SK-N-SH (cell line): ENCODE measurements at regions not wholly inside any gene's neighbourhood (a gene's known extent, or its start where the extent isn't known, plus 50 kb on each side); places are given as distances from the start of the nearest gene placed in this dataset.

Source experiments
- CTCF ChIA-PET: fragments of 300-600, 350-600 bp; formaldehyde crosslinking; extraction: SDS; loops from one replicate; lab custom pipeline; 2021; lab: Yijun Ruan, JAX
- POLR2A ChIA-PET: fragments of 350-600 bp; sonication (Branson Sonifier 250); formaldehyde crosslinking; extraction: SDS; loops from one replicate; lab custom pipeline; 2020; ENCODE audit warnings: antibody characterized with exemption, inconsistent platforms; lab: Yijun Ruan, JAX
- DNase-seq: peaks from one replicate; pipeline ENCODE4 v3.0.0; 2012
- H2AFZ ChIP-seq: fragments of 200-600 bp; sonication (generic); 2 replicates; pipeline ENCODE4 v1.8.1; 2016; ENCODE audit warnings: antibody characterized with exemption, mild to moderate bottlenecking, low read depth
- H3F3A ChIP-seq: fragments of 200-600 bp; sonication (generic); replicated peaks from 2 replicates; pipeline ENCODE3; 2016; ENCODE audit warnings: antibody characterized with exemption, mild to moderate bottlenecking; ENCODE audit not compliant: insufficient read depth
- H3K27ac ChIP-seq, 2 experiments: fragments of 200-500 bp in 1 of 2; fragments of 200-600 bp in 1 of 2; sonication (Bioruptor generic) in 1 of 2; sonication (generic), shearing (Covaris generic) in 1 of 2; 2 replicates each; pipeline versions ENCODE4 v1.5.1 to v1.6.1; 2014 to 2016; ENCODE audit warnings: low read depth in 2 of 2, inconsistent platforms in 1 of 2, low read length in 1 of 2, mild to moderate bottlenecking in 1 of 2, mixed read lengths in 1 of 2
- H3K27me3 ChIP-seq: fragments of 200-600 bp; sonication (generic), shearing (Covaris generic); 2 replicates; pipeline ENCODE4 v1.6.1; 2016; ENCODE audit warnings: mixed run types; ENCODE audit not compliant: insufficient read depth
- H3K36me3 ChIP-seq, 2 experiments: fragments of 200-500 bp in 1 of 2; fragments of 200-600 bp in 1 of 2; sonication (Bioruptor generic) in 1 of 2; sonication (generic) in 1 of 2; replicated peaks in 1 of 2; 2 replicates each; pipeline versions ENCODE3 to v1.5.1; 2014 to 2016; ENCODE audit warnings: low read length in 1 of 2, mild to moderate bottlenecking in 1 of 2; ENCODE audit not compliant: insufficient read depth in 2 of 2, control insufficient read depth in 1 of 2
- H3K4me1 ChIP-seq, 2 experiments: fragments of 200-500 bp in 1 of 2; fragments of 200-600 bp in 1 of 2; sonication (Bioruptor generic) in 1 of 2; sonication (generic), shearing (Covaris generic) in 1 of 2; 2 replicates each; pipeline versions ENCODE4 v1.5.1 to v1.6.1; 2014 to 2016; ENCODE audit warnings: low read depth in 1 of 2, low read length in 1 of 2, mixed run types in 1 of 2; ENCODE audit not compliant: insufficient read depth in 2 of 2, control insufficient read depth in 1 of 2
- H3K4me2 ChIP-seq: fragments of 200-600 bp; sonication (generic), shearing (Covaris generic); 2 replicates; pipeline ENCODE4 v1.6.1; 2017; ENCODE audit warnings: mixed run types
- H3K4me3 ChIP-seq, 2 experiments: fragments of 200-500 bp in 1 of 2; fragments of 200-600 bp in 1 of 2; sonication (Bioruptor generic) in 1 of 2; sonication (generic), shearing (Covaris generic) in 1 of 2; 2 replicates each; pipeline versions ENCODE4 v1.5.1 to v1.8.1; 2014 to 2016; ENCODE audit warnings: low read depth in 2 of 2, inconsistent platforms in 1 of 2, low read length in 1 of 2, mild to moderate bottlenecking in 1 of 2, mixed read lengths in 1 of 2, moderate library complexity in 1 of 2
- H3K79me2 ChIP-seq: fragments of 200-600 bp; sonication (generic); 2 replicates; pipeline ENCODE4 v1.8.1; 2017; ENCODE audit warnings: mild to moderate bottlenecking; ENCODE audit not compliant: insufficient read depth
- H3K9ac ChIP-seq: fragments of 200-600 bp; sonication (generic); 2 replicates; pipeline ENCODE4 v1.6.1; 2017; ENCODE audit warnings: mixed run types
- H3K9me2 ChIP-seq: fragments of 200-600 bp; sonication (generic); 2 replicates; pipeline ENCODE4 v1.6.1; 2017; ENCODE audit warnings: mixed run types
- H3K9me3 ChIP-seq: fragments of 200-600 bp; sonication (generic); 2 replicates; pipeline ENCODE4 v1.6.1; 2017; ENCODE audit warnings: mixed run types, mild to moderate bottlenecking, moderate library complexity
- H4K20me1 ChIP-seq: fragments of 200-600 bp; sonication (generic); 2 replicates; pipeline ENCODE4 v1.6.1; 2017; ENCODE audit warnings: mild to moderate bottlenecking, mixed run types; ENCODE audit not compliant: insufficient read depth
- CHD2 ChIP-seq: fragments of 150-350 bp; IDR thresholded peaks from 2 replicates; pipeline ENCODE4 v1.6.1; 2018; ENCODE audit warnings: low read length; ENCODE audit not compliant: partially characterized antibody
- CTCF ChIP-seq: fragments of 200-600 bp; sonication (generic); IDR thresholded peaks from 2 replicates; pipeline ENCODE4 v1.6.1; 2017; ENCODE audit warnings: antibody characterized with exemption, mild to moderate bottlenecking, moderate library complexity
- EZH2phosphoT487 ChIP-seq: fragments of 200-600 bp; sonication (generic); IDR thresholded peaks from 2 replicates; pipeline ENCODE4 v1.6.1; 2017; ENCODE audit warnings: low read depth, mixed run types, mild to moderate bottlenecking, antibody characterized with exemption, moderate library complexity, borderline replicate concordance
- FOSL2 ChIP-seq: IDR thresholded peaks from 2 replicates; pipeline ENCODE4 v1.4.0; 2012; ENCODE audit warnings: low read depth, mild to moderate bottlenecking, moderate library complexity, borderline replicate concordance
- FOXJ3 ChIP-seq: sonication (generic); formaldehyde crosslinking; IDR thresholded peaks from 2 replicates; pipeline ENCODE4 v1.5.1; 2020; ENCODE audit warnings: mild to moderate bottlenecking, missing genetic modification reagents
- JUND ChIP-seq: IDR thresholded peaks from 2 replicates; pipeline ENCODE4 v1.4.0; 2012
- MAX ChIP-seq: IDR thresholded peaks from 2 replicates; pipeline ENCODE4 v1.4.0; 2012; ENCODE audit warnings: low read depth
- MXI1 ChIP-seq: IDR thresholded peaks from 2 replicates; pipeline ENCODE4 v1.6.1; 2012; ENCODE audit warnings: mild to moderate bottlenecking, low read depth, low read length, improper control_type of control experiment
- NRF1 ChIP-seq: IDR thresholded peaks from 2 replicates; pipeline ENCODE4 v1.6.1; 2012; ENCODE audit warnings: low read depth, mild to moderate bottlenecking, low read length
- RAD21 ChIP-seq: IDR thresholded peaks from 2 replicates; pipeline ENCODE4 v1.6.1; 2012; ENCODE audit warnings: mild to moderate bottlenecking, low read length
- RCOR1 ChIP-seq: fragments of 150-350 bp; IDR thresholded peaks from 2 replicates; pipeline ENCODE4 v1.6.1; 2017; ENCODE audit warnings: antibody characterized with exemption, low read length
- RXRA ChIP-seq: IDR thresholded peaks from 2 replicates; pipeline ENCODE4 v1.4.0; 2012; ENCODE audit warnings: low read depth, mild to moderate bottlenecking, borderline replicate concordance
- SMC3 ChIP-seq: IDR thresholded peaks from 2 replicates; pipeline ENCODE4 v1.6.1; 2012; ENCODE audit warnings: low read depth, low read length, improper control_type of control experiment
- TAF1 ChIP-seq: IDR thresholded peaks from 2 replicates; pipeline ENCODE4 v1.6.1; 2012; ENCODE audit warnings: low read depth, mild to moderate bottlenecking, low read length, moderate library complexity, borderline replicate concordance
- USF1 ChIP-seq: IDR thresholded peaks from 2 replicates; pipeline ENCODE4 v1.4.0; 2012; ENCODE audit warnings: low read depth, borderline replicate concordance
- USF2 ChIP-seq: fragments of 150-350 bp; IDR thresholded peaks from 2 replicates; pipeline ENCODE4 v1.6.1; 2017; ENCODE audit warnings: antibody characterized with exemption, low read length, low read depth, borderline replicate concordance
- ZBTB33 ChIP-seq: IDR thresholded peaks from 2 replicates; pipeline ENCODE4 v1.4.0; 2012; ENCODE audit warnings: low read depth, borderline replicate concordance

GRCh38 chr6:126531286-126531685 is 191.4 kb downstream of the CENPW start:
- peaks cover 0 to 6% of the 10 kb centered on the region in 2 experiments; a peak in 2 of 4 replicates for H3K4me1 ChIP-seq
- DNase-seq: no peak
- H3K27ac ChIP-seq: no peak overlapping the region
- no peaks in the 10 kb centered on the region for H3F3A ChIP-seq
- H3K36me3 ChIP-seq: no peaks in the 10 kb centered on the region
- H3K27me3 ChIP-seq: no peaks in the 10 kb centered on the region
- no peak overlapping the region for H3K4me3 ChIP-seq
- CTCF ChIA-PET: interaction anchor here (0.8 kb wide), 1 partner anchor 8 kb away, joined by 3 read pairs; no protein-coding TSS in a partner anchor
- TF ChIP-seq SMC3: no peak
- no peak for TF ChIP-seq MAX
- TF ChIP-seq FOXJ3 (CRISPR knock-in tag): no peak
- no peak for TF ChIP-seq ZBTB33
- TF ChIP-seq USF1: no peak
- no peak for TF ChIP-seq TAF1
- no peak for TF ChIP-seq CTCF
- no peak for TF ChIP-seq USF2
- TF ChIP-seq RXRA: no peak
- no peak for TF ChIP-seq JUND
- no peak for TF ChIP-seq MXI1
- TF ChIP-seq EZH2phosphoT487: no peak
- TF ChIP-seq FOSL2: no peak
- TF ChIP-seq RAD21: no peak
- no peak for TF ChIP-seq RCOR1
- no peak for TF ChIP-seq CHD2
- TF ChIP-seq NRF1: no peak
- TF ChIP-seq, all 33 proteins: peak for 0
- Histone ChIP-seq H3K4me2 (no peak overlapping the region), H2AFZ (no peak overlapping the region), H3K9me3 (no peaks in the 10 kb centered on the region), H4K20me1 (no peaks in the 10 kb centered on the region), H3K79me2 (no peaks in the 10 kb centered on the region), H3K9me2 (no peaks in the 10 kb centered on the region), H3K9ac (no peak overlapping the region)
- POLR2A ChIA-PET: no interaction called here
